SU-DHL-6 (cell line): ENCODE measurements at regions not wholly inside any gene's neighbourhood (a gene's known extent, or its start where the extent isn't known, plus 50 kb on each side); places are given as distances from the start of the nearest gene placed in this dataset.
A peak's percentile ranks its signal among the peaks of the same experiment; 100 is the strongest.

Experiments used
- H2AFZ ChIP-seq: fragments of 200-600 bp; sonication (generic); 2 replicates; pipeline ENCODE4 v1.6.1; 2014; ENCODE audit warnings: low read depth, mild to moderate bottlenecking, moderate library complexity, mixed read lengths, antibody characterized with exemption, low read length; ENCODE audit not compliant: severe bottlenecking
- H3F3A ChIP-seq: fragments of 200-600 bp; shearing (Covaris generic); 2 replicates; pipeline ENCODE4 v1.6.0; 2016; ENCODE audit warnings: antibody characterized with exemption, mild to moderate bottlenecking; ENCODE audit not compliant: insufficient read depth
- H3K27ac ChIP-seq: fragments of 200-600 bp; sonication (generic); 2 replicates; pipeline ENCODE4 v1.5.1; 2016; ENCODE audit warnings: low read depth, mild to moderate bottlenecking, low read length, moderate library complexity, mixed read lengths
- H3K27me3 ChIP-seq: fragments of 200-600 bp; sonication (generic), shearing (Covaris generic); 2 replicates; pipeline ENCODE4 v1.6.0; 2014; ENCODE audit warnings: mild to moderate bottlenecking, low read length
- H3K36me3 ChIP-seq: fragments of 200-600 bp; sonication (generic); 2 replicates; pipeline ENCODE4 v1.6.1; 2014; ENCODE audit warnings: mild to moderate bottlenecking, low read length, mixed read lengths
- H3K4me2 ChIP-seq: fragments of 300-600, 200-600 bp; shearing (Covaris generic), sonication (generic); 2 replicates; pipeline ENCODE4 v1.6.0; 2014; ENCODE audit warnings: low read length, low read depth, mild to moderate bottlenecking; ENCODE audit not compliant: poor library complexity, severe bottlenecking
- H3K4me3 ChIP-seq: fragments of 200-600 bp; sonication (generic); 2 replicates; pipeline ENCODE4 v1.5.1; 2014; ENCODE audit warnings: antibody characterized with exemption, low read length, mild to moderate bottlenecking, mixed read lengths; ENCODE audit not compliant: insufficient read depth, poor library complexity, severe bottlenecking
- H3K79me2 ChIP-seq: fragments of 200-600 bp; sonication (generic); 2 replicates; pipeline ENCODE4 v1.6.1; 2014; ENCODE audit warnings: mild to moderate bottlenecking, low read length, moderate library complexity; ENCODE audit not compliant: insufficient read depth
- H3K9ac ChIP-seq: fragments of 200-600 bp; sonication (generic); 2 replicates; pipeline ENCODE4 v1.7.0; 2014; ENCODE audit warnings: mild to moderate bottlenecking, low read length
- H3K9me2 ChIP-seq: fragments of 200-600 bp; sonication (generic); replicated peaks from 2 replicates; pipeline ENCODE4 v1.6.1; 2014; ENCODE audit warnings: low read length; ENCODE audit not compliant: insufficient read depth
- H3K9me3 ChIP-seq: fragments of 200-600 bp; sonication (generic); 2 replicates; pipeline ENCODE4 v1.6.1; 2014; ENCODE audit warnings: low read length, mixed read lengths; ENCODE audit not compliant: insufficient read depth
- H4K20me1 ChIP-seq: fragments of 200-600 bp; sonication (generic); 2 replicates; pipeline ENCODE4 v1.6.1; 2014; ENCODE audit warnings: low read depth, mild to moderate bottlenecking, antibody characterized with exemption, low read length, moderate library complexity, mixed read lengths
- EZH2phosphoT487 ChIP-seq: fragments of 200-600 bp; sonication (generic), shearing (Covaris generic); conservative IDR thresholded peaks from 2 replicates; pipeline ENCODE4 v1.6.1; 2018; ENCODE audit warnings: mild to moderate bottlenecking, antibody characterized with exemption, low read length, moderate library complexity, mixed read lengths
- TF ChIP-seq, protein P1 (sequence below): fragments of 200-600 bp; sonication (generic); IDR thresholded peaks from one replicate; pipeline ENCODE4 v1.5.1; 2017; ENCODE audit warnings: antibody characterized with exemption, mild to moderate bottlenecking, low read length, moderate library complexity; ENCODE audit not compliant: insufficient read depth, poor library complexity, severe bottlenecking

- Histone ChIP-seq H3K79me2 (no peaks in the 10 kb centered on the region), H2AFZ (no peak overlapping the region), H3K9me3 (no peaks in the 10 kb centered on the region), H3K4me2 (peak overlapping the region; percentile 42), H3K4me3 (no peak overlapping the region), H3K27me3 (no peaks in the 10 kb centered on the region), H3K27ac (peak overlapping the region; percentile 62), H4K20me1 (no peaks in the 10 kb centered on the region), H3K36me3 (no peaks in the 10 kb centered on the region), H3F3A (peaks cover 14% of the 10 kb centered on the region; the same call in 1 of the 2 replicates), H3K9ac (peak overlapping the region; percentile 11; the same call in 1 of the 2 replicates), H3K9me2 (no peaks in the 10 kb centered on the region)
- TF ChIP-seq EZH2phosphoT487, result no peak
- TF ChIP-seq, protein P1, sequence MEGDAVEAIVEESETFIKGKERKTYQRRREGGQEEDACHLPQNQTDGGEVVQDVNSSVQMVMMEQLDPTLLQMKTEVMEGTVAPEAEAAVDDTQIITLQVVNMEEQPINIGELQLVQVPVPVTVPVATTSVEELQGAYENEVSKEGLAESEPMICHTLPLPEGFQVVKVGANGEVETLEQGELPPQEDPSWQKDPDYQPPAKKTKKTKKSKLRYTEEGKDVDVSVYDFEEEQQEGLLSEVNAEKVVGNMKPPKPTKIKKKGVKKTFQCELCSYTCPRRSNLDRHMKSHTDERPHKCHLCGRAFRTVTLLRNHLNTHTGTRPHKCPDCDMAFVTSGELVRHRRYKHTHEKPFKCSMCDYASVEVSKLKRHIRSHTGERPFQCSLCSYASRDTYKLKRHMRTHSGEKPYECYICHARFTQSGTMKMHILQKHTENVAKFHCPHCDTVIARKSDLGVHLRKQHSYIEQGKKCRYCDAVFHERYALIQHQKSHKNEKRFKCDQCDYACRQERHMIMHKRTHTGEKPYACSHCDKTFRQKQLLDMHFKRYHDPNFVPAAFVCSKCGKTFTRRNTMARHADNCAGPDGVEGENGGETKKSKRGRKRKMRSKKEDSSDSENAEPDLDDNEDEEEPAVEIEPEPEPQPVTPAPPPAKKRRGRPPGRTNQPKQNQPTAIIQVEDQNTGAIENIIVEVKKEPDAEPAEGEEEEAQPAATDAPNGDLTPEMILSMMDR, result no peak
Observed at GRCh38 chr6:157768304-157768703, 54.7 kb upstream of the SNX9 start.

DNA sequence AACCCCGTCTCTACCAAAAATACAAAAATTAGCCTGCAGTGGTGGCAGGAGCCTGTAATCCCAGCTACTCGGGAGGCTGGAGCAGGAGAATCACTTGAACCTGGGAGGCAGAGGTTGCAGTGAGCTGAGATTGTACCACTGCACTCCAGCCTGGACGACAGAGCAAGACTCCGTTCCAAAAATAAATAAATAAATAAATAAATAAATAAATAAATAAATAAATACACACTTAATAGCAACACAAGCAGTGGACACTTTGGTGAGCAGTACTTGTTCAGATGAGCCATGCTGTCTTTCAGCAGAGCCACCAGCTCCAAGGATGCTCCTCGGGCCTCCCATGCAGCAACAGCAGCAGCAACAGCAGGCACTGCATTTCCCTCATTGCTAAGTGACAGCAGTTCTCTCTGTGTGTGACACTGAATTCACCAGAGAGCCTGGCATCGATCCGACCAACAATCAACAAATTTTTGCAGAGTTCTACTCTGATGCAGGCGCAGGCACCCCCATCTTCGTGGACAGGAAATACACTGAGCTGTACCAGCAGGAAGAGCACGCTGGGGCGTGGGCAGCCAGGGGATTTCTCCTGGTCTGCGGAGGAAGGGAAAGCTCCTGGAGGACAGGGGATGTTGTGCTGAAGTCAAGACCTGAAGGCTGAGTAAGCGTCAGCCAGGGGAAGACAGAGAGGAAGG, 54.0 kb upstream of the SNX9 start:
- H3K9me2 ChIP-seq, result no peaks in the 10 kb centered on the region
- H3K4me2 ChIP-seq, result peak overlapping the region; percentile 42
- no peaks in the 10 kb centered on the region for H4K20me1 ChIP-seq
- H3K27ac ChIP-seq, result peak overlapping the region; percentile 62; the same call in 1 of the 2 replicates
- H3K4me3 ChIP-seq, result no peak overlapping the region
- no peak overlapping the region for H2AFZ ChIP-seq
- H3K9me3 ChIP-seq, result no peaks in the 10 kb centered on the region
- peaks cover 9% of the 10 kb centered on the region; the same call in 1 of the 2 replicates for H3F3A ChIP-seq
- H3K27me3 ChIP-seq, result no peaks in the 10 kb centered on the region
- no peaks in the 10 kb centered on the region for H3K79me2 ChIP-seq
- no peaks in the 10 kb centered on the region for H3K36me3 ChIP-seq
- H3K9ac ChIP-seq, result no peak overlapping the region
- TF ChIP-seq, protein P1, result no peak
- no peak for TF ChIP-seq EZH2phosphoT487

DNA sequence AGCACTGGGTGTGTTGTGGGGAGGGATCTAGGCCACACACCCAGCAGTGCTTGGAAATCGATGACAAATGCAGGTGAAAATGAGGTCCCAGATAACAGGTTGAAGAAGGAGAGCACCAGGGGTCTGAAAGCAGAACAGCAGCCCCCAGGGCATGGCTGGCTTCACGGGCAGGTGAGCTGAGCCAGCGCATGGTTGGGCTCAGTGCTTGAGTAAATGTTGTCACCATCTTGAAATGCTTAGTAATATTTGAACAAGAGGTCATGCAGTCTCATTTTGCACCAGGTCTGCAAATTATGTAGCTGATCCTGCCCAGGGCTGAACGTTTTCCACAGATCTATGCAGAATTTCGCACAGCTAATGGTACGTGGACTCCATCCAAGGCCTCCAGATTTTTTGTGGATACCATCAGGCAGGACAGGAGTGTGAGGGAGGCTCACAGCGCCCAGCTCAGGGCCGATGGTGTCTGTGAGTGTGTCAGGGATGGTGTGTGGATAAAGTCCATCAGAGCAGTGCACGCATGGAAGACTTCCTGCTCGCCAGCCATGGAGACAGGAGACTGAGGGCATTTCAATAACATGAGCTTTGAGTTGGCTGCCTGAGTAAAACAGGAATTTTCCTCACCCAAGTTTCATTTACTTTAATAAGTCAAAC, 53.1 kb upstream of the SNX9 start:
- no peaks in the 10 kb centered on the region for H3K27me3 ChIP-seq
- peaks cover 3% of the 10 kb centered on the region; the same call in 1 of the 2 replicates for H3F3A ChIP-seq
- no peak overlapping the region for H3K9ac ChIP-seq
- no peak overlapping the region for H3K4me3 ChIP-seq
- H3K9me3 ChIP-seq, result no peaks in the 10 kb centered on the region
- H3K4me2 ChIP-seq, result no peak overlapping the region
- no peaks in the 10 kb centered on the region for H4K20me1 ChIP-seq
- H3K79me2 ChIP-seq, result no peaks in the 10 kb centered on the region
- no peak overlapping the region for H3K27ac ChIP-seq
- no peak overlapping the region for H2AFZ ChIP-seq
- TF ChIP-seq, protein P1, result no peak
- TF ChIP-seq EZH2phosphoT487, result no peak
- no peaks in the 10 kb centered on the region for H3K36me3 ChIP-seq
- H3K9me2 ChIP-seq, result no peaks in the 10 kb centered on the region
